Ishikawa (cell line): ENCODE measurements at regions not wholly inside any gene's neighbourhood (a gene's known extent, or its start where the extent isn't known, plus 50 kb on each side); places are given as distances from the start of the nearest gene placed in this dataset.

Source experiments
- CEBPB ChIP-seq: IDR thresholded peaks from 2 replicates; pipeline ENCODE4 v1.6.1; 2012
- CREB1 ChIP-seq: IDR thresholded peaks from 2 replicates; pipeline ENCODE4 v1.6.1; 2012; ENCODE audit warnings: low read depth
- FOXM1 ChIP-seq: IDR thresholded peaks from 2 replicates; pipeline ENCODE4 v1.6.1; 2012; ENCODE audit warnings: low read depth, borderline replicate concordance
- RAD21 ChIP-seq: IDR thresholded peaks from 2 replicates; pipeline ENCODE4 v1.6.1; 2012; ENCODE audit warnings: low read depth
- TEAD4 ChIP-seq: IDR thresholded peaks from 2 replicates; pipeline ENCODE4 v1.6.1; 2012
- YY1 ChIP-seq: IDR thresholded peaks from 2 replicates; pipeline ENCODE4 v1.6.1; 2012; ENCODE audit warnings: low read depth
- TF ChIP-seq, protein P1 (sequence below): IDR thresholded peaks from 2 replicates; pipeline ENCODE4 v1.6.1; 2012; ENCODE audit warnings: low read depth, mild to moderate bottlenecking
- TF ChIP-seq, protein P2 (sequence below): IDR thresholded peaks from 2 replicates; pipeline ENCODE4 v1.6.1; 2012
- TF ChIP-seq, protein P3 (sequence below): IDR thresholded peaks from 2 replicates; pipeline ENCODE4 v1.6.1; 2012

DNA sequence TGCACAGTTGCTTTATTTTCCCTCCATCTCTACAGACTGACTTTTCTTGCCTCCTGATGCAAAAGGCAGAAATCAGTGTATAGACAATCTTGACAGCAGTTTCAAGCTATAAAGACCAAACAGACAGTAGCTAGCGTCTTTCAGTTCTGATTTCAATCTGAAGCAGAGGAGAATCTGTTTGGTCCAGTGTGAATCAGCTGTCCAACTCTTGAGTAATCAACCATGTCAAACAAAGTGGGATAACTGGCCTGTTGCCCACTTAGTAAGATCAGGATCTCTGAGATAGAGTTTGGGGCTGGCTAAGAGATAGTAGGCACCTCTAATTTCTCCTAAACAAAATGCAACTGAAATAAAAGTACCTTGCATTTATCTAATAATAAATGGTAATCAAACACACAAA lies 797.4 kb upstream of the FBXO33 start:
- TF ChIP-seq TEAD4 (no peak), YY1 (no peak), CREB1 (no peak), RAD21 (no peak), FOXM1 (no peak), CEBPB (no peak)
- TF ChIP-seq, protein P1, sequence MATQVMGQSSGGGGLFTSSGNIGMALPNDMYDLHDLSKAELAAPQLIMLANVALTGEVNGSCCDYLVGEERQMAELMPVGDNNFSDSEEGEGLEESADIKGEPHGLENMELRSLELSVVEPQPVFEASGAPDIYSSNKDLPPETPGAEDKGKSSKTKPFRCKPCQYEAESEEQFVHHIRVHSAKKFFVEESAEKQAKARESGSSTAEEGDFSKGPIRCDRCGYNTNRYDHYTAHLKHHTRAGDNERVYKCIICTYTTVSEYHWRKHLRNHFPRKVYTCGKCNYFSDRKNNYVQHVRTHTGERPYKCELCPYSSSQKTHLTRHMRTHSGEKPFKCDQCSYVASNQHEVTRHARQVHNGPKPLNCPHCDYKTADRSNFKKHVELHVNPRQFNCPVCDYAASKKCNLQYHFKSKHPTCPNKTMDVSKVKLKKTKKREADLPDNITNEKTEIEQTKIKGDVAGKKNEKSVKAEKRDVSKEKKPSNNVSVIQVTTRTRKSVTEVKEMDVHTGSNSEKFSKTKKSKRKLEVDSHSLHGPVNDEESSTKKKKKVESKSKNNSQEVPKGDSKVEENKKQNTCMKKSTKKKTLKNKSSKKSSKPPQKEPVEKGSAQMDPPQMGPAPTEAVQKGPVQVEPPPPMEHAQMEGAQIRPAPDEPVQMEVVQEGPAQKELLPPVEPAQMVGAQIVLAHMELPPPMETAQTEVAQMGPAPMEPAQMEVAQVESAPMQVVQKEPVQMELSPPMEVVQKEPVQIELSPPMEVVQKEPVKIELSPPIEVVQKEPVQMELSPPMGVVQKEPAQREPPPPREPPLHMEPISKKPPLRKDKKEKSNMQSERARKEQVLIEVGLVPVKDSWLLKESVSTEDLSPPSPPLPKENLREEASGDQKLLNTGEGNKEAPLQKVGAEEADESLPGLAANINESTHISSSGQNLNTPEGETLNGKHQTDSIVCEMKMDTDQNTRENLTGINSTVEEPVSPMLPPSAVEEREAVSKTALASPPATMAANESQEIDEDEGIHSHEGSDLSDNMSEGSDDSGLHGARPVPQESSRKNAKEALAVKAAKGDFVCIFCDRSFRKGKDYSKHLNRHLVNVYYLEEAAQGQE: no peak
- TF ChIP-seq, protein P2, sequence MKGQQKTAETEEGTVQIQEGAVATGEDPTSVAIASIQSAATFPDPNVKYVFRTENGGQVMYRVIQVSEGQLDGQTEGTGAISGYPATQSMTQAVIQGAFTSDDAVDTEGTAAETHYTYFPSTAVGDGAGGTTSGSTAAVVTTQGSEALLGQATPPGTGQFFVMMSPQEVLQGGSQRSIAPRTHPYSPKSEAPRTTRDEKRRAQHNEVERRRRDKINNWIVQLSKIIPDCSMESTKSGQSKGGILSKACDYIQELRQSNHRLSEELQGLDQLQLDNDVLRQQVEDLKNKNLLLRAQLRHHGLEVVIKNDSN: no peak
- TF ChIP-seq, protein P3, sequence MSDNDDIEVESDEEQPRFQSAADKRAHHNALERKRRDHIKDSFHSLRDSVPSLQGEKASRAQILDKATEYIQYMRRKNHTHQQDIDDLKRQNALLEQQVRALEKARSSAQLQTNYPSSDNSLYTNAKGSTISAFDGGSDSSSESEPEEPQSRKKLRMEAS: no peak
